Brain microvascular endothelial cell (primary cell): ENCODE measurements at regions not wholly inside any gene's neighbourhood (a gene's known extent, or its start where the extent isn't known, plus 50 kb on each side); places are given as distances from the start of the nearest gene placed in this dataset.
A peak's percentile ranks its signal among the peaks of the same experiment; 100 is the strongest.
"Not testable (repeated sequence)": the region's sequence is repeated elsewhere in the genome, so short reads cannot be mapped to it uniquely, and the experiment has no call there.

Experiments used
- DNase-seq: peaks from one replicate; pipeline ENCODE4 v3.0.0-alpha.2; 2020
- H3K27ac ChIP-seq: fragments of 250-450 bp; sonication (Bioruptor Pico); 2 replicates; pipeline ENCODE4 v1.5.1; 2020; ENCODE audit warnings: mild to moderate bottlenecking, moderate library complexity
- H3K27me3 ChIP-seq: fragments of 250-450 bp; sonication (Bioruptor Pico); replicated peaks from 2 replicates; pipeline ENCODE4 v1.5.1; 2020; ENCODE audit warnings: mild to moderate bottlenecking
- H3K36me3 ChIP-seq: fragments of 250-450 bp; sonication (Bioruptor Pico); replicated peaks from 2 replicates; pipeline ENCODE4 v1.5.1; 2020; ENCODE audit warnings: mild to moderate bottlenecking
- H3K4me3 ChIP-seq: 2 replicates; pipeline ENCODE4 v1.5.1; 2011; ENCODE audit warnings: low read depth, mild to moderate bottlenecking, control low read depth, low read length, moderate library complexity
- CTCF ChIP-seq: IDR thresholded peaks from 2 replicates; pipeline ENCODE4 v1.5.1; 2011; ENCODE audit warnings: low read depth, mild to moderate bottlenecking, moderate library complexity, low read length, control low read depth, inconsistent platforms; ENCODE audit errors: missing control alignments
- in situ Hi-C: cut with HindIII; loops from 2 replicates; pipeline ENCODE4 v1.10.0; 2017; ENCODE audit warnings: low sequenced_read_pairs, low pct_ligation_motif_present

GRCh38 chr5:36772276-36773140 lies 104.1 kb upstream of the NIPBL start:
- TF ChIP-seq CTCF, result no peak
- no peaks in the 10 kb centered on the region for H3K27me3 ChIP-seq
- in situ Hi-C loops, result no loop called here
- no peak overlapping the region for H3K27ac ChIP-seq
- no peak for DNase-seq
- H3K4me3 ChIP-seq, result no peak overlapping the region
- no peaks in the 10 kb centered on the region for H3K36me3 ChIP-seq

DNA sequence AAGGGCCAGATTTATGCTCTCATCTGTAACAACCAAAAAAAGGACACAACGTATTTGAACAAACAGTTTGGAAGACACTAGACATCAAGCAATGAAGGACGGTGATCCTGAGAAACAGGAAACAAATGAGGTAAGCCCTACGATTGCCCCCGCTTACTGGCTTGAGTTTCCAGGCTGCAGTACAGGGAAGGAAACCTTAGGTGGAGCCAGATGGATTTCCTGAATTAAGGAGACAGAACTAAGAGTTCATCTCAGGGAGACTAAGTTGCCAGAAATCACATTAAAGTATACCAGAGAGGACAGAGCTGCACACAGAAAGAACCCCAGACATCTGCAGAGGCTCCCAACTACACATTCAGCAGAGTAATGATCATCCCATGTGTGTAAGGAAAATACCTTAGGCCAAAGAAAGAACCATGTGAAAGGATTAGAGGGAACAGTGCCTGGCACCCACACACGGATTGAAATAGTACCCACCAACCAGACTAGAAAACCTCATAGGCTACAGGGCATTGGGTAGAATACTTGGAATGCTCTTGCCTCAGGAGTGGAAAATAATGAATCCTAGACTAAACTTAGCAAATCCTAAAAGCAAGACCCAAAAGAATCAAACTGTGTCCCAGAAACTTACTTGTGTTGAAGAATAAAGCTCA lies 99.3 kb upstream of the NIPBL start:
- Histone ChIP-seq H3K27ac (no peak overlapping the region), H3K4me3 (no peak overlapping the region), H3K36me3 (no peaks in the 10 kb centered on the region), H3K27me3 (no peaks in the 10 kb centered on the region)
- TF ChIP-seq CTCF, result peak; percentile 69
- in situ Hi-C loops, result no loop called here
- DNase-seq, result peak; percentile 46

DNA sequence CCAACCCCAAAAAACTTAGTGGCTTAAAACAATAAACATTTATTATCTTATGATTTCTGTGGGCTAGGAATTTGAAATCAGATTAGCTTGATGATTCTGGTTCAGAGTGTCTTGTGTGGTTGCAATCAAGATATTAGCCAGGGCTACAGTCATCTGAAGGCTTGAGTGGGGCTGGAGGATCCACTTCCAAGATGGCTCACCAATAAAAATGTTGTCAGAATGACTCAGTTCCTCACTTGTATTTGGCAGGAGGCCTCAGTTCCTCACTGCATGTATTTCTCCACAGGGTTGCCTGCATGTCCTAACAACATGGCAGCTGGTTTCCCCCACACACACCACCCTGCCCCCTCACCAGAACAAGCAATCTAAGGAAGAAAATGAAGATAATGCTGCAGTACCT lies 98.2 kb upstream of the NIPBL start:
- no peak for DNase-seq
- no peak for TF ChIP-seq CTCF
- in situ Hi-C loops, result no loop called here
- H3K36me3 ChIP-seq, result no peaks in the 10 kb centered on the region
- no peak overlapping the region for H3K4me3 ChIP-seq
- no peak overlapping the region for H3K27ac ChIP-seq
- no peaks in the 10 kb centered on the region for H3K27me3 ChIP-seq

GRCh38 chr5:36782612-36783011 lies 94.0 kb upstream of the NIPBL start:
- in situ Hi-C loops, H3K27ac ChIP-seq, H3K4me3 ChIP-seq, H3K36me3 ChIP-seq, H3K27me3 ChIP-seq, DNase-seq: not testable (repeated sequence)

DNA sequence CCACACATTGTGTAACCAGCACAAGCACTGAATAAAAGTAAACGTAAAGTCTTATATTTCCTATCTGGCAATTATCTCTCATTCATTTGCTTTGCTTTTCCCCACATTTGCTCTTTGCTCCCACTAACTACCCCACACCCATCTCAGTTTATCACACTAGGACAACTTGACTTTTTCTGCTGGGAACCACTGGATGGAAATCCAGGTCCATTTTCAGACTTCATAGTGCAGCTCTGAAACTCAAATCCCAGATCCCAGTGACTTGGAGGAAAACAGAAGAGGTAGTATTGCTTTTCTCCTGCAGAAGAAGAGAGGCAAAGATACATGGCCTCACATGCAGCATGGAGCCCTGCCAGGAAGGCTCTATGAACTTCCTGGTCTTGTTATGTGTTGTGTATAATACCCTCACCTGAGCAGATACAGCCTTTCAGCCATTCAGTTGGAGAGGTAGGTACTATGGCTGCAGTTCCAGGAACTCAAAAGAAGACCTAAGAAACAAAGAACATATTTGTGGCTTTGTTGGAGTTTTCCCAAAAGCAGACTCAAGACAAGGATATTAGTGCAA lies 90.0 kb upstream of the NIPBL start:
- H3K36me3 ChIP-seq, result no peaks in the 10 kb centered on the region
- no peaks in the 10 kb centered on the region for H3K27me3 ChIP-seq
- no peak overlapping the region for H3K27ac ChIP-seq
- TF ChIP-seq CTCF, result no peak
- no peak for DNase-seq
- in situ Hi-C loops, result no loop called here
- H3K4me3 ChIP-seq, result no peak overlapping the region

DNA sequence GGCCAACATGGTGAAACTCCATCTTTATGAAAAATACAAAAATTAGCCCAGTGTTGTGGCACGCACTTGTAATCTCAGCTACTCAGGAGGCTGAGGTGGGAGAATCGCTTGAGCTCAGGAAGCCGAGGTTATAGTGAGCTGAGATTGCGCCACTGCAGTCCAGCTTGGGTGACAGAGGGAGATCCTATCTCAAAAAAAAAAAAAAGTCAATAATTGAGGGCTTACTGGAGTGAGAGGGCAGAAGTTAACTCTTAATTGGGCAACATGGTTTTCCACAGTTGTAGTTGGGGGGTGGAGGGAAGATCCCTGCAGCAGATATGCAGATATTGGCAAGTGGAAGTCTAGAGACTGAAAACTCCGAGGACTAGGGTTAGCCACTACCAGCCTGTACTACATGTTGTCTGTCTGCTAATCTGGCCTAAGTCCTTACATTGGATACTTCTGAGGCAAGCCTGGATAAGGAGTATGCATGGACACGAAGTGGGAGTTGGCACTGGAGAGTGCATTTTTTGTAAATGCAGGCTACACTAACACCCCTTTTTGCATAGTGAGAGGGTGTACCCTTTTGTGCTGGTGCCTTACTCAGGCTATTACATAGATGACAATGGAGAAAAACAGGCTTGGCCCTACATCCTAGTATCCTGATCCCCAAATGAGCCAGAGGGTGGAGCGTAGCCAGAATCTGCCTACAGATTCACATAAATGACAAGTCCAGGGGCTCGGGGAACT lies 89.0 kb upstream of the NIPBL start:
- in situ Hi-C loops, result no loop called here
- no peak overlapping the region for H3K4me3 ChIP-seq
- TF ChIP-seq CTCF, result no peak
- no peak for DNase-seq
- no peaks in the 10 kb centered on the region for H3K27me3 ChIP-seq
- H3K36me3 ChIP-seq, result no peaks in the 10 kb centered on the region
- H3K27ac ChIP-seq, result no peak overlapping the region
